ENCODE measurements at regions not wholly inside any gene's neighbourhood (a gene's known extent, or its start where the extent isn't known, plus 50 kb on each side); places are given as distances from the start of the nearest gene placed in this dataset.
"Not testable (repeated sequence)": the region's sequence is repeated elsewhere in the genome, so short reads cannot be mapped to it uniquely, and the experiment has no call there.

- DNase-seq (ENCODE audit: low spot score) = peak; percentile 27
Measured at GRCh38 chr7:85890244-85890811, 703.5 kb upstream of the SEMA3D start.

DNA sequence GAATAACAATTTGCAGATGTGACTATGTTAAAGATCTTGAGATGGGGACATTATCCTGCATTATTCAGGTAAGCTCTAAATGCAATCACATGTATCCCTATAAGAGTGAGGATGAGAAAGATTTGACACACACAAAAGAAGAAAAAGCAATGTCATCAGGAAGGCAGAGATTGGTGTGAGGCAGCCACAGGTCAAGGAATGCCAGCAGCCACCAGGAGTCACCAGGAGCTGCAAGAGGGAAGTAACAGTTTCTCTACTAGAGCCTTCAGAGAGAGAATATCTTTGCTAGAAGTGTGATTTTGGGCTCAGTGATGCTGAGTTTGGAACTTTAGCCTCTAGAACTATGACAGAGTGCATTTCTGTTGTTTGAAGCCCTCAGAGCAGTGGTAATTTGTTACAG lies 700.3 kb upstream of the SEMA3D start:
- no peak for DNase-seq (ENCODE audit: low spot score)

DNA sequence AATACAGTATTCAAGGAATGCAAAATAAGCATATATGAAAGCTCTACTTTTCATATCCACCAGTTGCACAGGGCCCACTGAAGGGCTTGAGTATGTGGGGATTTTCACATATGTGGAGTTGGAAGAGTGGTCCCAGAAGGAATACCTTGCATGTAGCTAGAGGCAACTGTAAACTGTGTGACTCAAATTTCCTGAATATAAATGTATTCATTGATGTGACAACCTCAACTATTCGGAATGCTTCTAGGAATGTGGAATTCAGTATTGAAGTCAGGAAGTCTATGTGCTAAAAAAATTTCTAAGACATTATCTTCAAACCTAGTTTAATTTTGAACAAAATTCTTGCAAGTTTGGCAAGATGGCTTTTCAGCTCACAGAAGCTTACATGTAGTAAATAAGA lies 695.5 kb upstream of the SEMA3D start:
- DNase-seq (ENCODE audit: low spot score) = no peak

GRCh38 chr7:85875398-85875797 lies 688.5 kb upstream of the SEMA3D start:
- DNase-seq (ENCODE audit: low spot score) = no peak

DNA sequence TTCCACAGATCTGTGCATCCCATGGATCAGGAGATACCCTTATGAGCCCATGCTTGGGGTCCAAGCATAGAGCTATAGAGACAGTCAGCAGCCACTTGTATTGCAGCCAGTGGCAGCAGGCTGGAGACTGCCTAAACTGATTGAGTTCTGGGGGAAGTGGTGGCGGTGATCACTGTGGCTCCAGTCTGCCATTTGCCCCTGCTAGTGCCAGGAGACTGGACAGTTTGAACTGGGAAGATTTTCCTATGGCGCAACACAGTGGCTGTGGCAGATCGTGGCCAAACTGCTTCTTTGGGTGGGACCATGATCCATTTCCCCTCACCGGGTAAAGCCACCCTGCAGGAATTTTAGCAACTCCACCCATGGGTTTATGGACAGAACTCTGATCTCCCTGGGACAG lies 679.7 kb upstream of the SEMA3D start:
- DNase-seq (ENCODE audit: low spot score) = no peak

GRCh38 chr7:85851571-85852193 lies 664.8 kb upstream of the SEMA3D start:
- peak; percentile 24 for DNase-seq (ENCODE audit: low spot score)

GRCh38 chr7:85850381-85850780 lies 663.5 kb upstream of the SEMA3D start:
- DNase-seq (ENCODE audit: low spot score) = no peak

- DNase-seq (ENCODE audit: low spot score) = no peak
Measured at GRCh38 chr7:85840554-85840953, 653.7 kb upstream of the SEMA3D start.

DNA sequence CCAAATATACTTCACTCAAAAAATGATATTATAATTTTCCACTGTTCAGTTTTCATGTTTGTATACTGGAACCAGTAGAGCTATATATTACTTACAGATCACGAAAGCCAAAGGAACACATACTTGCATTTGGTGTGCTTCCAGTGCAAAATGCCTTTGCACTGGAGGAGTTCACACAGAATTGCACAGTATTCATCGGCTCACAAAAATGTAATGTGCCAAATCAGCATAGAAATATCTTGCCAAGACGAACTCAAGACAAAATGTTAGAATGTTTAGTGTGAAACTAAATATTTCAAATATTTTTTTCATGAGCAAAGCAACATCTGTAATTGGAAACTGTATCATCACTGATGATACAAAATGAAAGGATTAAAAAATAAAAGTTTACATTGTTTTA lies 646.2 kb upstream of the SEMA3D start:
- no peak for DNase-seq (ENCODE audit: low spot score)

DNA sequence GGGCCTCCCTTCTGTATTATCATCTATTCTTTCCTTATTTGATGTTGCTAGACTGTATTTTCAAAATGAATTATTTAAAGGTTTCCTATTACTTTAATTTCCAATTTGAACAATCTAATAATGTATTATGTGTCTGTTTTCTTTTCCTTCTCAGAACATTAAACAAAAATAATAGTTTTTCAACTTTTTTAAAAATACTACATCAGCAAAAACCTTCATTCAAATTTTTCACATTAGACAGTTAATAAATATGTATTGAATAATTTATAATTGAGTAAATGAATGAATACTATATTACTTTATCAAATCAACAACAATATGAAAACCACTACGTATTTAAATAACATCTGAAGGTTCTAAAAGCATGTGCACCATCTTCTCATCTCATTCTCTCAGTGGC lies 644.1 kb upstream of the SEMA3D start:
- DNase-seq (ENCODE audit: low spot score) = no peak

DNA sequence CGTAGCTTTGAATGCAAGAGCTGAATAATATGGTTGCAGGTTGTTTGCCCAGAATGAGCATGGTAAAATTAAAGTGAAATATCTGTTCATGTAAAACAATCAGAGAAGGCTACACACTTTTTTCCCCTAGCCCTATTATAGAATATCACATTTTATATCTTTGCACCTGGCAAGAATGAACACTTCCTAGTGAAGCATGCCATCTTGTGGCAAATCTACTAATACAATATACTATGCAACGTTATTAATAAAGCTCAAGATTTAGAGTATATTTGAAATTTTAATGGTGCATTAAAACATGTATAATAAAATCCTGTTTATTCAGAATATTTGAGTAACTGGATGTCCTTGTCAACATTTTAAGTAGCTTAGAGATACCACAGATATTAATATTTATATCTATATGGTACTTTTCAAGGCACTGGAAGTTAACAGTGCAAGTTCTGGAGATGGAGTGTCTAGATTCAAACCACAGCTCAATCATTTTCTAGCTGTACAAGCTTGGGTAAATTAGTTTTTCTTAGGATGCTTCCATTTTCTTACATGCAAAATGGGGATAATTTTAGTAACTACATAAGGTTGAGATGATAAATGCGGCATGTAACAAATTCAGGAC lies 643.1 kb upstream of the SEMA3D start:
- no peak for DNase-seq (ENCODE audit: low spot score)

- DNase-seq (ENCODE audit: low spot score) = no peak
Measured at GRCh38 chr7:85829176-85829575, 642.3 kb upstream of the SEMA3D start.

- DNase-seq (ENCODE audit: low spot score) = no peak
Measured at GRCh38 chr7:85828614-85829013, 641.8 kb upstream of the SEMA3D start.

- no peak for DNase-seq (ENCODE audit: low spot score)
Measured at GRCh38 chr7:85823396-85824080, 636.7 kb upstream of the SEMA3D start.

GRCh38 chr7:85821926-85822325 lies 635.1 kb upstream of the SEMA3D start:
- DNase-seq (ENCODE audit: low spot score) = no peak

DNA sequence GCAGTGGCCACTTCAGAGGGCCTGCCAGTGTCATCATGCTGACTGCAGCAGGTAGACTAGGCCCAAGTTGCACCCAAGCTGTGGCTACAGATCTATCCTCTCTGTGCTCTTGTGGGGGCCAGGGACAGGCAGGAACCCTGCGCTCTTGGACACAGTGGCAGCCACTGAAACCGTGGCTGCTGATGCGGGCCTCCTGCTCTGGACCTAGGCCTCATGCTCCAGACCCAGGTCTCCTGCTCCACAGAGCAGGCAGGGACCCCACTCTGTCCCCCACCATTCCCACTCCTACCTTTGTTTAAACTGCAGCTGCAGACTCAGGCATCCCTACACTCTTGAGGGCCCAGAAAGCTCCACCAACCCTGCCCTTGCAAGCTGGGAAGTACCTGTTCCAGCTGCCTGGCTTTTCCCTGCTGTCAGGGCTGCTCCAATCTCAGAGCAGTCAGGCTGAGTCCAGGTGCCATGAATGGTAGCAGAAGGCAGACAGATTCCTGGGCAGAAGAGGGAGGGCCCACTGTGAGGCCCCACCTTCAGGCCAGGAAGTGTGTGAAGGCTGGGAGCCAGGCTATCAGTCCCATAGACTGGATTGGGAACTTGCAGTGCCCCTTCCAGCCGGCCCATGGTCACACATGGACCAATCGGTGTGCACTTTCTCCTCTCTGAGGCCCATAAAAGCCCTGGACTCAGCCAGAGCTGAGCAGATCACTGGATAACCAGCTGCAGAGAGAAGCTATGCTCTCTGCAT lies 634.0 kb upstream of the SEMA3D start:
- DNase-seq (ENCODE audit: low spot score) = no peak

- DNase-seq (ENCODE audit: low spot score) = no peak
Measured at GRCh38 chr7:85815526-85815925, 628.7 kb upstream of the SEMA3D start.

- DNase-seq (ENCODE audit: low spot score) = no peak
Measured at GRCh38 chr7:85806321-85806720, 619.5 kb upstream of the SEMA3D start.

DNA sequence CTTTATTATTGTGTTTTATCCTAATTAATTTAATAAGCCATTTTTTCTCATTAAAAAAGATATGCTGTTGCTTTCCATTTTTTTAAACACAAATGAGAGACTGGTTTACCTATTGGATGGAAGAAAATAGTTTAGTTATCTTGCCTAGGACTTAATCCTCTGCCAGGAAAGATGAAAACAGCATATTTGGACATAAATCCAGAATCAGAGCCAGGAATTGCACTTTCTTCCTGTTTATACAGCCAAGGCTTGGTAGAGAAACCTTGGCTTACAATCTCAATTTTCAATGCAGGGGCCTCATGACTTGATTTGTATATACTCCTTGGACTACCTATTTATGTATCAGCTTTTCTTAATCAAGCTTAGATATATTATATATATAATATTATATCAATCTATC lies 618.8 kb upstream of the SEMA3D start:
- DNase-seq (ENCODE audit: low spot score) = no peak

DNA sequence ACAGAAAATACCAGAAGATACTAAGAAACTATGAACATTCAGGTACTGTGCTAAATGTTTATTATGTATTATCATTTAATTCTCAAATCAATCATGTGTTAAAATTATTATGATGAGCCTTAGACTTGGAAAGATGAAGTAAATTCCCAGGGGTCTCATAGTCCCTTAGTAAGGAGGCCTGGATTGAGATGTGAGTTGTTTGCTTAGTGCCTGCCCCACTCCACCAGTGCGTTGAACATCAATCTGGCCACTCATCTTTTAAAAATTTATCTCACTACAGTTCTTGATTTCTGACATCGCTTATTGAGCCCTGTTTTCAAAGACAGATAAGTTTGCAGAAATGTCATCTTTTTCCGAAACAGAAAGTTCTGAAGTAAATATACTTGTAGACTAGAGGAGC lies 618.4 kb upstream of the SEMA3D start:
- no peak for DNase-seq (ENCODE audit: low spot score)

DNA sequence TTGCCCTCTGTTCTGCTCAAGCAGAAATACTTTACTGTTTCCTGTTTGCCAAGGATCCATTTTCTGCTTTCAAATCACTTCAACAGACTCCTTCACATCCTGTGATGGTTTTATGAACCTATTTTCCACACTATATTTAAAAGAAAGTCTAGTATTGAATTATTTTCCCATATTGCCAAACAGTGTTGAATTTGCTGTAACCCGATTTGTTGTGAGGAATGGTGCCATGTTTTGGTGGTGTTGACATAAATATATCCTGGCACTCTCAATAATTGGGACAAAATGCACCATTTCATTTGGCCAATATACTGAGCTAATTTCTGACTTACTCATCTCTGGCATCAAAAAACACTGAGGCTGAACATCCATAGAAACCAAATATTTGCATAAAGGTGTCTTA lies 615.4 kb upstream of the SEMA3D start:
- DNase-seq (ENCODE audit: low spot score) = no peak

DNA sequence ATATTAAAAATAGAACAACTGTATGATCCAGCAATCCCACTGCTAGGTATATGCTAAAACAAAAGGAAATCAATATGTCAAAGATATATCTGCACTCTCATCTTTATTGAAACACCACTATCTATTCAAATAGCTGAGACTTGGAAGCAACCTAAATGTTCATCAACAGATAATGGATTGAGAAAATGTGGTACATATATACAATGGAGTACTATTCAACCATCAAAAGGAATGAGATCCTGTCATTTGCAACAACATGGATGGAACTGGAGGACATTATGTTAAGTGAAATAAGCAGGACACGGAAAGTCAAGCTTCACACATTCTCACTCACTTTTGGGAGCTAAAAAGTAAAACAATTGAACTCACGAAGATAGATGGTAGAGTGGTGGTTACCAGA lies 610.1 kb upstream of the SEMA3D start:
- no peak for DNase-seq (ENCODE audit: low spot score)

- not testable (repeated sequence) for DNase-seq (ENCODE audit: low spot score)
Measured at GRCh38 chr7:85791098-85791497, 604.2 kb upstream of the SEMA3D start.

Data from D341Med (cell line).